NB4 (cell line): ENCODE measurements at regions not wholly inside any gene's neighbourhood (a gene's known extent, or its start where the extent isn't known, plus 50 kb on each side); places are given as distances from the start of the nearest gene placed in this dataset.
"Not testable (repeated sequence)": the region's sequence is repeated elsewhere in the genome, so short reads cannot be mapped to it uniquely, and the experiment has no call there.

Experiments used
- CTCF ChIP-seq: IDR thresholded peaks from one replicate; pipeline ENCODE4 v1.5.1; 2012; ENCODE audit warnings: low read depth, low read length
- POLR2A ChIP-seq: IDR thresholded peaks from 2 replicates; pipeline ENCODE4 v1.6.1; 2011; ENCODE audit warnings: mild to moderate bottlenecking; ENCODE audit not compliant: insufficient read length; ENCODE audit errors: extremely low read depth

- TF ChIP-seq CTCF, POLR2A: not testable (repeated sequence)
Measured at GRCh38 chr5:1626397-1626796, 102.6 kb upstream of the LPCAT1 start.
